Esophagus squamous epithelium (tissue), 5 donors: ENCODE measurements at regions not wholly inside any gene's neighbourhood (a gene's known extent, or its start where the extent isn't known, plus 50 kb on each side); places are given as distances from the start of the nearest gene placed in this dataset.
"Not testable (repeated sequence)": the region's sequence is repeated elsewhere in the genome, so short reads cannot be mapped to it uniquely, and the experiment has no call there.

Experiments used
- DNase-seq: peaks from one replicate; lab custom pipeline; 2025; lab: John Stamatoyannopoulos, UW
- H3K27ac ChIP-seq, 4 donors: fragments of 200-600 bp; sonication (generic); one replicate each; pipeline ENCODE4 v1.5.1; 2016 to 2019; ENCODE audit warnings: mild to moderate bottlenecking in 1 of 4
- H3K27me3 ChIP-seq, 4 donors: fragments of 200-600 bp; sonication (generic); 1 replicate in 3 of 4; 2 replicates in 1 of 4; pipeline versions ENCODE4 v1.5.1 to v1.6.0; 2017 to 2021; ENCODE audit warnings: antibody characterized with exemption in 1 of 4
- H3K36me3 ChIP-seq, 3 donors: fragments of 200-600 bp; sonication (generic); one replicate each; pipeline ENCODE4 v1.5.1; 2016 to 2019
- H3K4me1 ChIP-seq, 3 donors: fragments of 200-600 bp; sonication (generic); one replicate each; pipeline ENCODE4 v1.5.1; 2017 to 2019
- H3K4me3 ChIP-seq, 4 donors: fragments of 200-600 bp; sonication (generic); 1 replicate in 3 of 4; 2 replicates in 1 of 4; pipeline ENCODE4 v1.5.1; 2016 to 2019; ENCODE audit warnings: mild to moderate bottlenecking in 2 of 4, moderate library complexity in 1 of 4
- H3K9me3 ChIP-seq, 3 donors: fragments of 200-600 bp; sonication (generic); one replicate each; pipeline ENCODE4 v1.5.1; 2016 to 2019
- CTCF ChIP-seq, 6 experiments: fragments of 450-650 bp in 4 of 6; fragments of 200-600 bp in 2 of 6; sonication (generic) in 2 of 6; IDR thresholded peaks; one replicate each; pipeline ENCODE4 v1.5.1; 2016 to 2019; ENCODE audit warnings: antibody characterized with exemption in 6 of 6, mild to moderate bottlenecking in 4 of 6, moderate library complexity in 4 of 6
- POLR2A ChIP-seq, 4 donors: fragments of 450-650 bp; IDR thresholded peaks; one replicate each; pipeline ENCODE4 v1.6.1; 2017; ENCODE audit warnings: antibody characterized with exemption in 4 of 4, mild to moderate bottlenecking in 4 of 4, moderate library complexity in 3 of 4
- WGBS, 2 donors: methylation state at CpG; one replicate each; pipeline ENCODE4 v1.1.5; 2018; 5-methylcytosine and 5-hydroxymethylcytosine counted together
- intact Hi-C: fragments of 100-400 bp; cut with DNase I; formaldehyde crosslinking; loops from one replicate; pipeline ENCODE4 v1.15.0; 2022
- donor health status: DM: yes; HTN: yes; CAD: no.

- no peak for DNase-seq
- Histone ChIP-seq H3K4me3 (no peak overlapping the region), H3K36me3 (no peaks in the 10 kb centered on the region), H3K4me1 (no peaks in the 10 kb centered on the region), H3K27me3 (peaks cover 0 to 11% (median 0%) of the 10 kb centered on the region in 4 donors), H3K9me3 (peaks cover 0 to 10% (median 6%) of the 10 kb centered on the region in 3 donors), H3K27ac (no peak overlapping the region)
- intact Hi-C loops = no loop called here
- TF ChIP-seq POLR2A (IDR thresholded peaks at IDR 0.05) (no peak), CTCF (IDR thresholded peaks at IDR 0.05) (no peak)
- WGBS, 2 donors = 63 to 70% methylated on average over 6 of the region's 6 CpGs
These were observed 140.1 kb upstream of the JCAD start for GRCh38 chr10:30199376-30200016.

- no peak for DNase-seq
- TF ChIP-seq POLR2A (IDR thresholded peaks at IDR 0.05) (no peak), CTCF (IDR thresholded peaks at IDR 0.05) (no peak)
- Histone ChIP-seq H3K27me3 (peaks cover 0 to 11% (median 0%) of the 10 kb centered on the region in 4 donors), H3K4me3 (no peak overlapping the region), H3K27ac (no peak overlapping the region), H3K4me1 (no peaks in the 10 kb centered on the region), H3K9me3 (peaks cover 0 to 6% (median 0%) of the 10 kb centered on the region in 3 donors), H3K36me3 (no peaks in the 10 kb centered on the region)
- 75 to 88% methylated on average over 4 of the region's 4 CpGs for WGBS, 2 donors
- intact Hi-C loops = no loop called here
These were observed 137.8 kb upstream of the JCAD start for GRCh38 chr10:30197186-30197585.

GRCh38 chr10:30196559-30196958 is 137.2 kb upstream of the JCAD start:
- H3K9me3 ChIP-seq, H3K36me3 ChIP-seq, H3K4me3 ChIP-seq, H3K27ac ChIP-seq, H3K4me1 ChIP-seq, intact Hi-C loops, DNase-seq: not testable (repeated sequence)
- WGBS, 2 donors = 21 to 46% methylated on average over 2 of the region's 2 CpGs
- peaks cover 0 to 11% (median 0%) of the 10 kb centered on the region in 4 donors for H3K27me3 ChIP-seq

- TF ChIP-seq POLR2A (IDR thresholded peaks at IDR 0.05) (no peak), CTCF (IDR thresholded peaks at IDR 0.05) (no peak)
- Histone ChIP-seq H3K27ac (no peak overlapping the region), H3K4me3 (no peak overlapping the region), H3K9me3 (peaks cover 0 to 6% (median 0%) of the 10 kb centered on the region in 3 donors), H3K27me3 (peaks cover 0 to 9% (median 0%) of the 10 kb centered on the region in 4 donors), H3K36me3 (no peaks in the 10 kb centered on the region), H3K4me1 (peaks cover 0 to 5% (median 0%) of the 10 kb centered on the region in 3 donors)
- no peak for DNase-seq
- intact Hi-C loops = no loop called here
- 72 to 76% methylated on average over 5 of the region's 5 CpGs for WGBS, 2 donors
These were observed 133.6 kb upstream of the JCAD start for GRCh38 chr10:30192846-30193608.

- 81 to 82% methylated on average over 14 of the region's 14 CpGs for whole genome bisulfite sequencing, 2 donors
- TF ChIP-seq POLR2A (IDR thresholded peaks at IDR 0.05) (no peak), CTCF (IDR thresholded peaks at IDR 0.05) (no peak)
- no peak for DNase-seq
- H3K4me3 ChIP-seq = no peak overlapping the region
- no peaks in the 10 kb centered on the region for H3K27me3 ChIP-seq
- H3K9me3 ChIP-seq = peaks cover 0 to 6% (median 0%) of the 10 kb centered on the region in 3 donors
- no peaks in the 10 kb centered on the region for H3K36me3 ChIP-seq
- intact Hi-C loops = no loop called here
- no peak overlapping the region for H3K27ac ChIP-seq
- H3K4me1 ChIP-seq = peaks cover 0 to 27% (median 9%) of the 10 kb centered on the region in 3 donors
These were observed 131.5 kb upstream of the JCAD start for GRCh38 chr10:30190577-30191552.
